NOMO-1 treated with dmso at 0.1 percent for 144 hours (cell line): ENCODE measurements at regions not wholly inside any gene's neighbourhood (a gene's known extent, or its start where the extent isn't known, plus 50 kb on each side); places are given as distances from the start of the nearest gene placed in this dataset.
"Not testable (repeated sequence)": the region's sequence is repeated elsewhere in the genome, so short reads cannot be mapped to it uniquely, and the experiment has no call there.

Experiments
- DNase-seq: peaks from one replicate; lab custom pipeline; 2025; ENCODE audit not compliant: unreplicated experiment; lab: John Stamatoyannopoulos, UW

DNA sequence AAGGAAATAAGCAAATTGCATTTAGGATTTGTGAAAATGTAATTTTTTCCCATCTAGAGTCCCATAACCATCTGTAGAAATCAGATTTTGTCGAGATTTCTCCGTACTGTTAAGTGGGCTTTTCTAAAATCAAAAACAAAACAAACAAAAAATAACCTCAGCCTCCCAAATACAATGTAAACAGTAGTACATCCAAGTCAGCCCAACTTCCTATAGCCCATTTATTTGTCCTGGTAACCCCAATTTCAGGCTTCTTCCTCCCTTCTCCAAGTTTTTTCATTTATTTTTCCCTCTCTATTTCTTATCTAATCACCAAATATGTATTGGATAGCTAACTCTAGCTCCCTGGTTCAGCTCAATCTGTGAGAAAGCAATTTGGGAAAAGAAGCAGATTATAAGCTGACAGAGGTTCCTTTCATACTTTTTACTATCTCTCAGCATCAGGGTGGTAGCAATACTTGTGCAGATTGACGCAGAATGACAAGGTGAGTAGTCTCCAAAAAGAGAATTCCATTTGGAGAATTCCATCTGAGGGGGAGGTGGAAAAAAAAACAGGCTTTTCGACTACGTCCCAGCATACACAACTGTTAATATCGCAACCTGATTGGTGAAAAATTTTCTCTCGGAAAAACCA, 132.6 kb upstream of the BTN3A2 start:
- no peak for DNase-seq

DNA sequence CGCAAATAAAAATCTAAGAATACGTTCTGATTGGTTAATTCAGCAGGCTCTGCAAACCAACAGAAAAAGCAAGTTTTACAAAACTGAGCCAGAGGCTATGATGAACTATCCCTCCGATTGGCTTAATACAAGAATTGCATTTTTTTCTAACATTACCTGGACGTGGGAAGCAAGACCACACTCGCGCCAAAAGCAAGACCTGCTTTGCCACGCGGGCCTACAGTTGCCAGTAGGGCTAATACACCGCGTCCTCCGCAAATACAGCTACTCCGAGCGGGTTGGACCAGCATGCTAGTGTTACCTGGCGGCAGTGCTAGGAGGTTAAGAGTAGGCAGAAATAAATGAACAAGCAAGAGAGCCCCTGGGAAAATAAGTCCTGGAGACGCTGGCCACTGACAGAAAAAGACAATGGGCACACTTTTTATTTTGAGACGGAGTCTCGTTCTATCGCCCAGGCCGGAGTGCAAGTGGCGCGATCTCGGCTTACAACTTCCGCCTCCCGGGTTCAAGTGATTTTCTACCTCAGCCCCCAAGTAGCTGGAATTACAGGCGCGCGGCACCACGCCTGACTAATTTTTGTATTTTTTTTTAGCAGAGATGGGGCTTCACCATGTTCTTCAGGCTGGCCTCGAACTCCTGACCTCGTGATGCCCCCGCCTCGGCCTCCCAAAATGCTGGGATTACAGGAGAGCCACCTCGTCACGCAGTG, 131.9 kb upstream of the BTN3A2 start:
- no peak for DNase-seq

DNA sequence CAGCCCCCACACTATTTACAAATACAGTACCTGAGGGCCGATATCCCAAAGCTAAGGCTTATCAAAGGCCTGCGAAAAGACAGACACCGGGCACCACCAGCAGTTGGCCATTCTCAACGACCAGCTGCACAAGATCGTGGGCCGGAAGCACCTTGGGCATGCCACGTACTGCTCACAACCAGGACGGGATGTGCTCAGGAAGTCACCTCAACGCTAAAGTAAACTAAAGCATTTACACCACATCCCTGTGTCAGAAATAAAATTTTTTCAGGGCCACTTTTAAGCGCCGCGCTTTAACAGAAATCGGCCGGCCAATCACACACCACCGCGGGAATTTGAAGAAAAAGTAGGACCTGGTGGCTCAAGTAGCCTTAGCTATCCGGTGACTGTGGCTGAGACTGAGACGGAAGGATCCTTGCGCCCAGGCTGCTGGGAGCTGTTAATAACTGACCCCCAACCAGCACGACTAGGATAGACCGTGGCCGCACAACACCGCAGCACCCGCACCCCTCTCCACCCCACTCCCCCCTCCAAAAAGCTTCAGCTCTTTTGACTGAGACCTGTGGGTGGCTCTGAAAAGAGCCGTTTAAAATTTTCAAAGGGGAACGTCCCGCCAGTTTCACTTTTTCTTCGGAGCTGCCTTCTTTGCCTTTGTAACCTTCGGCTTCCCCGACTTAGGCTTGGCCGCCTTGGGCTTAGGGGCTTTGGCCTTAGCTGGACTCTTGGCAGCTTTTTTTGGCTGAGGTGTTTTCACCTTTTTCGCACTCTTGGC, 131.2 kb upstream of the BTN3A2 start:
- DNase-seq = peak; percentile 84

DNA sequence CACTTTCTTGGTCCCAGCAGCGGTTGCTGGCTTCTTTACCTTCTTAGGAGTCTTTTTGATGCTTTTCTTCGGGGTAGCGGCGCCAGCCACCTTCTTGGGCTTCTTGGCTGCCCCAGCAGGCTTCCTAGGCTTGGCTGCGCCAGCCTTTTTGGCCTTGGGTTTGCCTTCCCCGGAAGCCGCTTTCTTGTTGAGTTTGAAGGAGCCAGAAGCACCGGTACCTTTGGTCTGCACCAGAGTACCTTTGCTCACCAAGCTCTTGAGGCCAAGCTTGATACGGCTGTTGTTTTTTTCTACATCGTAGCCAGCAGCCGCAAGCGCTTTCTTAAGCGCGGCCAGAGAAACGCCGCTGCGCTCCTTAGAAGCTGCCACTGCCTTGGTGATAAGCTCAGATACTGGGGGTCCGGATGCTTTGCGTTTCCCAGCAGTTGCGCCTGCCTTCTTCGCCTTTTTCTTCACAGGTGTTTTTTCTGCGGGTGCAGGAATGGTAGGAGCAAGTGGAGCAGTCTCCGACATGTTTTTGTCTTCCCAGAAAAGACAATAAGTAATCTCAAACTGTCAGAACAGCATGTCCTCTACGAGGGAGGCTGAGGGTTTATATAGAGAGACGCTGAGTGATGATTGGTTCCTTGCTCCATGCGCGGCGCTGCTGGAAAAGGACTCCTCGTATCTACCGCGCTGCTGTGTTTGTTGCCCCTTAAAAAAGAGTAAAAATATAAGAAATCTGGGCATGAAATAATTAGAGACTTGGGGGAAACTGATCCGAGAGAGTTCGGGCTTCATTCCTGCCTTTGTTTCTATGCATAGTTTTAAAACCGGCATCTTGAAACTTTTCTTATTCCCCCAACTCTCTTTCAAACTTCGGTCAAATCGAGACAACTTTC, 130.3 kb upstream of the BTN3A2 start:
- DNase-seq = peak; percentile 56

DNA sequence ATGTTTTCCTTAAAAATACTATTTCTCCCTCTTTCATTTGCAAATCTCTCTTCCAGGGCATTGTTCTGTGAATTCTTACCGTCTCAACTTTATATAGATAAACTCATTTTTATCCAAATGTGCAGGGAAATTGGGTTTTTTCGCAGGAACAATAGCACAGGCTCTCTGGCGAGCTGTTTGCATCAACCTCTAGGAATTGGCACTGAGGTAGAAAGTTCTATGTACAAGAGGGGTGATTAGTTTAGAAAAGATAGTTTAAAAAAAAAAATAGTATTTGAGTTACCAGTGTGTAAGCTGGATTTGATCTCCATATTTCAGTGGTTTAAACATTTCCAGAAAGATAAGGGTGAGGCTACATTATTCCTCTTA, 129.7 kb upstream of the BTN3A2 start:
- DNase-seq = no peak

DNA sequence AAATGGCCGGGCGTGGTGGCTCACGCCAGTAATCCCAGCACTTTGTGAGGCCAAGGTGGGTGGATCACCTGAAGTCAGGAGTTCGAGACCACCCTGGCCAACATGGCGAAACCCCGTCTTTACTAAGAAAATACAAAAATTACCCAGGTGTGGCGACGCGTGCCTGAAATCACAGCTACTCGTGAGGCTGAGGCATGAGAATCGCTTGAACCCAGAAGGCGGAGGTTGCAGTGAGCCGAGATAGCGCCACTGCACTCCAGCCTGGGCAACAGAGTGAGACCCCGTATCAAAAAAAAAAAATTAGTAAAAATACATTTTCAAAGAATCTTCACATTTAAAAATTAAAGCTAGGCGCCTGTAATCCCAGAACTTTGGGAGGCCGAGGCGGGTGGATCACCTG, 125.6 kb upstream of the BTN3A2 start:
- DNase-seq = not testable (repeated sequence)

DNA sequence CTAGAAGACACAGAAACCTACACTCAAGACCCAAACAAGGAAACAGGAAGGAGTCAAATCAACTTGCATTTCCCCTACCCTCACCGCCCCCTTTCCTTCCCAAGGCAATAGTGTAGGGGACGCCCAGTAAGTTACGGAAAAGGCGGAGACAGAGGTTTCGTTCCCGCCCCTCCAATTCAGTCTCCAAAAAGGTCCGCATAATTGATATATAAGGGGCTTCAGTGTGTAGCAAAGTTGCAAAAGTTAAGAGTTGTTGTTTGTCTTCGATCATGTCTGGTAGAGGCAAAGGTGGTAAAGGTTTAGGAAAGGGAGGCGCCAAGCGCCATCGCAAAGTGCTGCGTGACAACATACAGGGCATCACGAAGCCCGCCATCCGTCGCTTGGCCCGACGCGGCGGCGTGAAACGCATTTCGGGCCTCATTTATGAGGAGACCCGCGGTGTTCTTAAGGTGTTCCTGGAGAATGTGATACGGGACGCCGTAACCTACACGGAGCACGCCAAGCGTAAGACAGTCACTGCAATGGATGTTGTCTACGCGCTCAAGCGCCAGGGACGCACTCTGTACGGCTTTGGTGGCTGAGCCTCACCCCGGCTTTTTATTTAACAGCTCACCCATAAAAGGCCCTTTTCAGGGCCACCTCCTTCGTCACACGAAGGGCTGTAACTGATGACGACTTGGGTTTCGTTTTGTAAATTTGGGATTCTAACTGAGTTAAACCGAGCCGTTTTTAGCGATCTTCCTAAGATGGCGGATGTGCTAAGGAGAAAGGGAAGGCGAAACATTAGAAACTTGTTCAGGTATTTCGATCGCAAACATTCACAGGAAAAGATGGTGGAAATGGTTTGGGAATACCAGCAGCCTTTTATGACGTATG, 124.6 kb upstream of the BTN3A2 start:
- DNase-seq = no peak

DNA sequence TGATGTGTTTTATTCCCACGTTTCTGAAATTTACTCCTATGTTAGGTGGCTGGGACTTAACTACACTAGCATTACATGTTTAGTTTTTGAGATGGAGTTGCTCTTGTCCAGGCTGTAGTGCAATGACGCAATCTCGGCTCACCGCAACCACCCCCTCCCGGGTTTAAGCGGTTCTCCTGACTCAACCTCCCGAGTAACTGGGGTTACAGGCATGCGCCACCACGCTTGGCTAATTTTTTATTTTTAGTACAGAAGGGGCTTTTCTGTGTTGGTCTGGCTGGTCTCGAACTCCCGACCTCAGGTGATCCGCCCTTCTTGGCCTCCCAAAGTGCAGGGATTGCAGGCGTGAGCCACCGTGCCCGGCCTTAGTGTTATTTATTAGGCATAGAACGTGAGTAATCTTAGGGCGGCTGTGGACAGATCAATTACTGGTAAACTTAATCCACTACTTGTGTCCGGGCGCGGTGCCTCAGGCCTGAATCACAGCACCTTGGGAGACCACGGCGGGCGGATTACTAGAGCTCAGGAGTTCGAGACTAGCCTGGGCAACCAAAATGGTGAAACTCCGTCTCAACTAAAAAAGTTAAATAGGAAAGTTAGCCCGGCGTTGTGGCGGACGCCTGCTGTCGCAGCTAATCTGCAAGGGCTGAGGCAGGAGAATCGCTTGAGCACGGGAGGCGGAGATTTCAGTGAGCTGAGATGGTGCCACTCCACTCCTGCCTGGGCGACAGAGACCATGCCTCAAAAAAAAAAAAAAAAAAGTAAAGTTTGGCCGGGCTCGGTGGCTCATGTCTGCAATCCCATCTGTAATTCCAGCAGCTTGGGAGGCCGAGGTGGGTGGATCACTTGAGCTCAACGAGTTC, 123.7 kb upstream of the BTN3A2 start:
- DNase-seq = no peak

DNA sequence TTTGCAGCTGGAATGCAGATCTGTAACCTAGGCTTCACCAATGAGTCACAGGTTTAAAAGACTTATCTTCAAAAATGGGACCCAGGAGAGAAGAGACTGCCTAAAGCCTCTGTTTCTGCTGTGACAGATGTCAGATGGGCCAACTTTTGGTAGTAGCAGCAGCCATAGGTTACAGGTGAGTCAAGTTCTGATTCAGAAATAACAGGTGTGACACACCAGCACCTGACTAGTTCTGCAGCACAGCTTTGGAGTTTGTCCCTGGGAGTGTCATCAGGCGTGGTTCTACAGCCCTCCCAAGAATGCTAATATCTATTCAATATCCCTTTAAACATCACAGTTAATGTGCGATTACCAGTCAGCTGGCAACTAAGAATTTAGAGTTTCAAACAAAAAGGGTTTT, 121.9 kb upstream of the BTN3A2 start:
- no peak for DNase-seq

DNA sequence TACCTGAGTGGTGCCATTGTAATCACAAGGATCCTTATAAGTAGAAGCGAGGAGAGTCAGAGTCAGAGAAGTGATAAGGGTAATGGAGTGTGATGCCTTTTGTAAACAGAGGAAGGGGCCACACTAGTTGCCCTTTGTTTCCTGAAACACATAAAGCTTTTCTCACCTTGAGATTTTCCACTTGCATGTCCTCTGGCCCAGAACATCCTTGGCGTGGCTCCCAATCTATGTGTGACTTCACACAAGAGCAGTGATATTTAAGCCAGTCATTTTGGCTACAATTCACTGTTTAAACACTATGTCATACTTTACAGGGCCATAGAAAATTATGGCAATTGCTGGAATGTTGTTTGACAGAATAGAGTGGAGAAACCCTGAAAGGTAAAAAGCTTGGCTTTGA, 121.2 kb upstream of the BTN3A2 start:
- DNase-seq = no peak

DNA sequence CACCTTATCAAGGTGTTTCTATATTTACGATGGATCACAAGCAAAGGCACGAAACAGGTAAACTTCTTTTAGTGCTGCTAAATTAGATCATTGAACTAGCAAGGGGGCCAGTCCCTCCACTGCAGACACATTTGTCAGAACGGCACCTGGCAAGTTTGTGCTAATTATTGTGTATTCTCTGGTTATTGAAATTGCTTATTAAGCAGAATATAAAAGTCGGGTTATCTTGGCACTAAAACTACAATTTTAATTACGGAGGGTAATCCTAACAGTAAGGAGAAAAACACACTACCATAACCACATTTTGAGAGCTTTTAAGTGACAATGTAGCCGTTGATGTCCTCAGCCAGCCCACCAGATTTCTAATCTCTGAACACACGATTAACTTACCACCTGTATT, 118.9 kb upstream of the BTN3A2 start:
- no peak for DNase-seq

DNA sequence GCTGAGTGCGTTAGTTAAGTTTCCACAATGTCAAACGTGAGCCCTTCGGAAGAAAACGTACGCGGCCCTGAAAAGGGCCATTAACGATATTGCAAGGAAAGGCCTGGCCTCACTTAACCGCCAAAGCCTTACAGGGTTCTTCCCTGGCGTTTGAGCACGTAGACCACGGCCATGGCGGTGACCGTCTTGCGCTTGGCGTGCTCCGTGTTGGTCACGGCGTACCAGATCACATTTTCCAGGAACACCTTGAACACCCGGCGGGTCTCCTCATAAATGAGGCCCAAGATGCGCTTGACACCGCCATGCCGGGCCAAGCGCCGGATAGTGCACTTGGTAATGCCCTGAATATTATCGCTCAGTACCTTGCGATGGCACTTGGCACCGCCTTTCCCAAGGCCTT, 118.4 kb upstream of the BTN3A2 start:
- DNase-seq = no peak

DNA sequence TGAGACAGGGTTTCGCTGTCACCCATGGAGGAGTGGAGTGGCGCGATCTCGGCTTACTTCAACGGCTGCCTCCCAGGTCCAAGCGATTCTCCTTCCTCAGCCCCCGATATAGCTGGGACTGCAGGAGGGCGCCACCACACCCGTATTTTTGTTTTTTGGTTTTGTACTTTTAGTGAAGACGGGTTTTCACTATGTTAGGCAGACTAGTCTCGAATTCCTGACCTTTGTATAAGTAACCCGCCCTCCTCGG, 115.4 kb upstream of the BTN3A2 start:
- peak; percentile 84 for DNase-seq

DNA sequence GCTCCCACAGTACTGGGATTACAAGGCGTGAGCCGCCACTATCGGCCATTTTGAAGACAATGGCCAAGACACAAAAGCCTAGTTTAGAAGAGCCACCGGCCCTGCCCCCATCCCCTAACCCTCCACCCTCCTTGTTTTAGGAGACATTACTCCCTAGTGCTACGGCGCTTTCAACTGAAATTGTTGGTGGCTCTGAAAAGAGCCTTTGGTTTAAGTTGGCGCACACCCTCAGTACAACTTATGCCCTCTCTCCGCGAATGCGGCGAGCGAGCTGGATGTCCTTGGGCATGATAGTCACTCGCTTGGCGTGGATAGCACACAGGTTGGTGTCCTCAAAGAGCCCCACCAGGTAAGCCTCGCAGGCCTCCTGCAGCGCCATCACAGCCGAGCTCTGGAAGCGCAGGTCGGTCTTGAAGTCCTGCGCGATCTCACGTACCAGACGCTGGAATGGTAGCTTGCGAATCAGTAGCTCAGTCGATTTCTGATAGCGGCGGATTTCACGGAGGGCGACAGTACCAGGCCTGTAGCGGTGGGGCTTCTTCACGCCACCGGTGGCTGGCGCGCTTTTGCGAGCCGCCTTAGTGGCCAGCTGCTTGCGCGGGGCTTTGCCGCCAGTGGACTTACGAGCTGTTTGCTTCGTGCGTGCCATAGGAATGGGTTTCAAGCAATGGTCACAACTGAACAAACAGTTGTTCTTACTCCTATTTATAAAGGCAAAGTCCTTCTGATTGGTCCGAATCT, 114.9 kb upstream of the BTN3A2 start:
- DNase-seq = peak; percentile 84

DNA sequence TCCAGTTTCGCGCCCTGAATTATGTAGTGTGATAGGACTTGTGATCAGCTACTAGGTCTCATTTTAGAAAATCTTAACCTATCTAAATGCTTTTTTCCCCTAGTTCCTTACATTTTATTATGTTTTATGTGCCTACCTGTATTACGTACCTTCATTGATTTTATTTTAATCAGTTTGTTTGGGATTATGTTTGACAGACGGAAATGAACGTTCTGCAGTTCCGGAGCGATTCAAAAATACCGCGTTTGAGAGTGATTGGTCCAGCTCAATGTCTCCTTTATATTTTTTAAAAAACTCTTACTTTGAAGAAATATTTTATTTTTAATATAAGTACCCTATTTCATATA, 114.3 kb upstream of the BTN3A2 start:
- peak; percentile 68 for DNase-seq

DNA sequence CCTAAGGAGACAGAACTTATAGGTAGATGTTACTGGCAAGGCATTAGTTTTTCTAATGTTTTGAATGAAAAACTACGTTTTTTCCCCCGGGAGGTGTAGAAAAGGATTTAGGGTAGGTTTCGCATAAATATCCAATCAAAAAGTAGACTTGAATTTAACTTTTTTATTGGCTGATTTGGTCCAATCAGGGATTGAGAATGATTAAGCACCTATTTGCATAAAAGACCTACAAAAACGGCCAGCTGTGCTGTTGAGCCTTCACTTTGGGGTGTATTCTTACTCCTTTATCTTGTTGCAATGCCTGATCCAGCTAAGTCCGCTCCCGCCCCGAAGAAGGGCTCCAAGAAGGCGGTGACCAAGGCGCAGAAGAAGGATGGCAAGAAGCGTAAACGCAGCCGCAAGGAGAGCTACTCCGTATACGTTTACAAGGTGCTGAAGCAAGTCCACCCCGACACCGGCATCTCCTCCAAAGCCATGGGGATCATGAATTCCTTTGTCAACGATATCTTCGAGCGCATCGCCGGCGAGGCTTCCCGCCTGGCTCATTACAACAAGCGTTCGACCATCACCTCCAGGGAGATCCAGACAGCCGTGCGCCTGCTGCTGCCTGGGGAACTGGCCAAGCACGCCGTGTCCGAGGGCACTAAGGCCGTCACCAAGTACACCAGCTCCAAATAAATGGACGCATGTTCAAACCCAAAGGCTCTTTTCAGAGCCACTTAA, 113.5 kb upstream of the BTN3A2 start:
- peak; percentile 88 for DNase-seq

DNA sequence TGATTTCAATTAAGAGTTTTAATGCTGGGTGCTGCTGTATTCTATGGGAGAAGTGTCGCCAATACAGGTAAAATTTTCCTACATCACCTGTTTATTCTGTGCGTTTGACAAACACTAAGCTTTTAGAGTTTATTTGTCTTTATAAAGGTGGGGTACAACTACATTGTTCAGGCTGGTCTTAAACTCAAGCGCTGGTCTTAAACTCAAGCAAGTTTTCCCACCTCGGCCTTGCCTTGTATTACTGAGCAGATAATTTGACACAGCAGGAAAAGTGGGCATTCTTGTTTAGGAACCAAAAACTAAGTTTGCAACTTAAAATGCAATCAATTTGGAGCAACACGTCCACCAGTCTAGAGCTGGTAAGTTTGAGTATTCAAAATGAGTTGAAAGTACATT, 112.9 kb upstream of the BTN3A2 start:
- DNase-seq = no peak

DNA sequence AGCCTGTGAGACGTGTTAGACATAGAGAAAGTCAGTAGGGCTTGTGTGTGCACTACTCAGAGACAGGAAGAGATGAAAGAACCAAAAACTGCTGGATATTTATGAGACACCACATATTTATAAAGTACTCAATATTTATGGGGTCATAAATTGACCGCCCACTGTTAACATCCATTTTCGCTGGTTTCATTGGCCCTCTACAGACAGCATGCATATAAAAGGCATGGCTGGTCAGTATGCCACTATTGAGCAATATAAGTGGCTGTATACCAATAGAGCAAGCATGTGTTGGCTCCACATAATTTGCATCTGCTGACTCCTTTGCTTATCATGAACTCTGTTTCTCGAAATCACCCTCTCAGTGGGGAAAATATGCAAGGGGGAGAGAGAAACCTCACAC, 110.3 kb upstream of the BTN3A2 start:
- DNase-seq = no peak

DNA sequence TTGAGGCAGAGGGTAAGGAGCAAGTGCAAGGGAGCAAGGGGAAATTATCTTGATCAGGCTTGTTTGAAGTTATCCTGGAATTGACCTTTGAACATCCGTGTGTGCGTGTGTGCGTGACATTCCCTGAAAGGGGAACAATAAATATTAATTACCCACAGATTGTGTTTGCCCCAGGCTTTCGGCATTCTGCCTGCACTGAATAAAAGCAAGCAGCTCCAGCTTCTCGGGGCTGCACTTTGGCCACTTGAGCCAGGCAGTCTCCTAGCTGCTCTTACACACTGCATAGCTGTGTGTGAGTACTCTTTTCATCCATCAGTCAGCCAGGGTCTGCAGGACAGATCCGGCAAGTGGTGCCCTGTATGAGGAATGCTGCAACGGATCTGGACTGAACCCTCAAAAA, 107.7 kb upstream of the BTN3A2 start:
- no peak for DNase-seq
